Spinal cord (tissue), 9 donors: ENCODE measurements at regions not wholly inside any gene's neighbourhood (a gene's known extent, or its start where the extent isn't known, plus 50 kb on each side); places are given as distances from the start of the nearest gene placed in this dataset.

Experiments
- DNase-seq, 6 donors: peaks; one replicate each; pipeline versions ENCODE4 v3.0.0 to v3.0.0-alpha.2; 2013 to 2015; ENCODE audit warnings: low spot score in 6 of 6, low read depth in 4 of 6
- H3K27ac ChIP-seq: one replicate; pipeline ENCODE4 v1.5.1; 2013; ENCODE audit warnings: low read depth, low read length, control low read depth
- H3K27me3 ChIP-seq: one replicate; pipeline ENCODE4 v1.6.1; 2013; ENCODE audit warnings: low read length; ENCODE audit not compliant: control insufficient read depth, insufficient read depth
- H3K36me3 ChIP-seq: one replicate; pipeline ENCODE4 v1.6.1; 2013; ENCODE audit warnings: low read length; ENCODE audit not compliant: control insufficient read depth, insufficient read depth
- H3K4me1 ChIP-seq: one replicate; pipeline ENCODE4 v1.6.1; 2013; ENCODE audit warnings: low read length; ENCODE audit not compliant: control insufficient read depth, insufficient read depth
- H3K4me3 ChIP-seq: one replicate; pipeline ENCODE4 v1.5.1; 2013; ENCODE audit warnings: low read depth, low read length, control low read depth
- H3K9me3 ChIP-seq: one replicate; pipeline ENCODE4 v1.6.1; 2013; ENCODE audit warnings: low read length; ENCODE audit not compliant: control insufficient read depth, insufficient read depth
- WGBS: methylation state at CpG from one replicate; pipeline ENCODE4 v1.1.5; 2013; ENCODE audit warnings: missing lambda C conversion rate; ENCODE audit not compliant: insufficient coverage; 5-methylcytosine and 5-hydroxymethylcytosine counted together
- donor health status: healthy.

DNA sequence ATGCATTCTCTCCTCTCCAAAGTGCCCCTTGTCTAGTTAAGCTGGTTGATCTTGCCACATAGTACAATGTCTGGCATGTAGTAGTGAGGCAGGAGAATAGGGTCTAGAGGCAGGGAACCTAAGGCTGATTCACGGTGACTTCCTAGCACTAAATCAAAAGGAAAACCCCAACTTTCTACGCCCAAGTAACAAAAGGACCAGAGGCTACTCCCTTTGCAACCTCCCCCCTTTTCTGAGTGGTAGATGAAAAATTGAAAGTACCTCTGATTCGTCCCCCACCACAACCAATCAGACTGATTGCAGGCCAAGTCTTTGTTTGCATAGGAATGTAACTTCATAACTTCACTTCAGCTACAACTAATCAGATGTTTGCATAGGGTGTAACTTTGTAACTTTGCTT is 278.8 kb downstream of the PSAT1 start:
- Histone ChIP-seq H3K27ac (no peak overlapping the region), H3K4me3 (no peak overlapping the region), H3K27me3 (no peaks in the 10 kb centered on the region), H3K36me3 (no peaks in the 10 kb centered on the region), H3K9me3 (no peaks in the 10 kb centered on the region), H3K4me1 (no peaks in the 10 kb centered on the region)
- no CpG with 5 or more reads among the region's 3 CpGs for WGBS
- no peak for DNase-seq

DNA sequence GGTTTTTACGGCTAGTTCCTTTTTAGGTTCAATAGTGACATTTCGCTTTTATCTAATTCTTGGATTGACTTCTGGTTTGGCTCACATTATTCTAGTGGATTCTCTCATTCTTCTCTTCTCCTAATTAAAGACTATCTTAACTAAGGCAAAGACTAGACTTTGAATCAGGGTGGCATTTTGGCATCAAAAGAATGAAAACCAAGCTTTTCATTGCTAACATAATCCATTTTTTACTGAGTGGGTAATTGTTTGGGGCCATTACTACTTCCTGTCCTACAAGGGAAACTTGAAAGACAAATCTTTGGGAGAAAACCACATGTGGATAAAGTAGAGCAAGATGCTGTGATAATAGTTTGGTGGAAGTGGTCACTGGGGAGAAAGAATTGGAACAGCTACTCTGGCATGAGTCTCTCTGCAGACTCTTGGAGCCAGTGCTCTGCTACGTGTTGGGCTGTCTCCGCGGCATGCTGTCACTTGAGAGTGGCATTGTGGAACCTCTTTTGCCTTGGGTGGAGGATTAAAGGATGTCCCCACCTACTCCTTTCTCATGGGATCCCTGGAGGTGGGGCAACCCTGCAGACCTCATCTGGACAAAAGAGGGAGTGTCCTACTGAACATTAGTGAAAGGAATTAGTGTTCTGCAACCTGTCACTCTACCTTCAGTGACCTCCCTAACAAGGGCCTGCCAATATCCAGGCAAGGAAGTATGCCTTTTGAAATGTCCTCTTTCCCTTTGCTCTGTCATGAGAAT is 280.4 kb downstream of the PSAT1 start:
- Histone ChIP-seq H3K27ac (no peak overlapping the region), H3K9me3 (no peaks in the 10 kb centered on the region), H3K27me3 (no peaks in the 10 kb centered on the region), H3K4me3 (no peak overlapping the region), H3K36me3 (no peaks in the 10 kb centered on the region), H3K4me1 (no peaks in the 10 kb centered on the region)
- 65% methylated on average over 3 of the region's 5 CpGs for WGBS
- peak in 5 of 6 donors; percentile 12 to 52 (median 20) for DNase-seq

DNA sequence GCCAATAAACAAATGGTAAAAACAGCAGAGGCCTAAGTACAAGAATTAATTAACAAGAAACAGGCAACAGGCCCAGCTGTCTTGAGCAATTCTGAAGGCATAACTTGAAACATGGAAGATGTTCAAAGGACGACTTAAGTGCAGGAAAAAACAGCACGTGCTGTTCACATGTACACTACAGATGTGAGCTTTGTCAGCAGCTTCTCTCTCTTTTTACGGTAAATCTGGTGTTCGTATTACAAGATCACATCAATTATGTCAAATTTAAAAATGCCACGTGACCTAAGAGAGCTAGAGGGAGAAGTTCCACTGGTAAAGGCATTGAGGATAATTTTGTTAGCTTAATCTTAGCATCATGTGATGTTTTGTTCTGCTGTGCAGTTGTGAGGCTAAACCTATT is 281.1 kb downstream of the PSAT1 start:
- Histone ChIP-seq H3K4me1 (no peaks in the 10 kb centered on the region), H3K27ac (no peak overlapping the region), H3K36me3 (no peaks in the 10 kb centered on the region), H3K27me3 (no peaks in the 10 kb centered on the region), H3K9me3 (no peaks in the 10 kb centered on the region), H3K4me3 (no peak overlapping the region)
- 90% methylated on average over 2 of the region's 5 CpGs for WGBS
- DNase-seq, result peak in 1 of 6 donors; percentile 45

DNA sequence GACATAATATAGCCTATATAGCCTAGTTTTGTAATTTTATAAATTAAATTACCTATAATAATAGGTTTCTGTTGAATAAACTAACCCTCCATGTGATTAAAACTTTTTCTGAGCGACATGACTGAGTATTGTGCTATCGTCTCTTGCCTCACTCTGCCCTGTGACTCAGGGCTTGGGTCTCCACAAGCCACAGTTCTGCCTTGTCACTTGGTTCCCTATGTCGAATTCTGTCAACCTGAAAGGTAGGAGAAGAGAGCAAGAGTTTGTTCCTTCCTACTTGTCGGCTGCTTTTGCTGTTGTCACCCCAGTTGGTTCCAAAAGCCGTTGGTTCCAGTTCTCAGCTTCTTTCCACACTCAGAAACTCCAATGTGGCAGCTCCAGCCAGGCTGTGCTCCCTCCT is 285.9 kb downstream of the PSAT1 start:
- no peak for DNase-seq
- 92% methylated on average over 4 of the region's 5 CpGs for WGBS

GRCh38 chr9:78584589-78584988 is 287.7 kb downstream of the PSAT1 start:
- Histone ChIP-seq H3K36me3 (no peaks in the 10 kb centered on the region), H3K9me3 (no peaks in the 10 kb centered on the region), H3K4me3 (no peak overlapping the region), H3K4me1 (no peaks in the 10 kb centered on the region), H3K27ac (no peak overlapping the region), H3K27me3 (no peaks in the 10 kb centered on the region)
- no peak for DNase-seq
- WGBS, result no CpG with 5 or more reads among the region's 1 CpG

More for the DNA sequence above, 285.9 kb downstream of the PSAT1 start:
- Histone ChIP-seq H3K27ac (no peak overlapping the region), H3K36me3 (no peaks in the 10 kb centered on the region), H3K4me3 (no peak overlapping the region), H3K27me3 (no peaks in the 10 kb centered on the region), H3K4me1 (no peaks in the 10 kb centered on the region), H3K9me3 (no peaks in the 10 kb centered on the region)

GRCh38 chr9:78585909-78586308 is 289.0 kb downstream of the PSAT1 start:
- Histone ChIP-seq H3K4me1 (no peaks in the 10 kb centered on the region), H3K36me3 (no peaks in the 10 kb centered on the region)
- no CpG with 5 or more reads among the region's 1 CpG for WGBS

DNA sequence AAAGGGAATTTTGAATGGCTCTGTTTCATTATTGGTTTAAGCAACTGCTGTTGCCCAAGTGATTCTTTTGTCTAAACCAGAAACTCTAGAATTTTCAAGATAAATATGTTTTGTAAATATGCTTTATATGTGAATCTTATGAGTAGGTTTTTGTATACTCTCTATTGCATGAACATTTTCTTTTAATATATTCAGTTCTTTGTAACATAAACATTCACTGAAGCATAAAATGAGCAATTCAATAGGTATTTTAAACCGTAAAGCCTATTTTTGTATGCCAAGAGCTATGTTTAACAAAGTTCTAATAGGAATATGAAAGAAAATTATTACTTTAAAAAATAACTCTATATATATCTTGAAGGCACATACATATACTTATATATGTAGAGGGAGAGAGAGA is 293.1 kb downstream of the PSAT1 start:
- WGBS, result no CpG with 5 or more reads among the region's 1 CpG
- Histone ChIP-seq H3K9me3 (no peaks in the 10 kb centered on the region), H3K27ac (no peak overlapping the region), H3K36me3 (no peaks in the 10 kb centered on the region), H3K4me3 (no peak overlapping the region), H3K27me3 (no peaks in the 10 kb centered on the region), H3K4me1 (no peaks in the 10 kb centered on the region)
- DNase-seq, result no peak

More at GRCh38 chr9:78585909-78586308, 289.0 kb downstream of the PSAT1 start:
- Histone ChIP-seq H3K9me3 (no peaks in the 10 kb centered on the region), H3K4me3 (no peak overlapping the region), H3K27me3 (no peaks in the 10 kb centered on the region), H3K27ac (no peak overlapping the region)
- DNase-seq, result no peak

DNA sequence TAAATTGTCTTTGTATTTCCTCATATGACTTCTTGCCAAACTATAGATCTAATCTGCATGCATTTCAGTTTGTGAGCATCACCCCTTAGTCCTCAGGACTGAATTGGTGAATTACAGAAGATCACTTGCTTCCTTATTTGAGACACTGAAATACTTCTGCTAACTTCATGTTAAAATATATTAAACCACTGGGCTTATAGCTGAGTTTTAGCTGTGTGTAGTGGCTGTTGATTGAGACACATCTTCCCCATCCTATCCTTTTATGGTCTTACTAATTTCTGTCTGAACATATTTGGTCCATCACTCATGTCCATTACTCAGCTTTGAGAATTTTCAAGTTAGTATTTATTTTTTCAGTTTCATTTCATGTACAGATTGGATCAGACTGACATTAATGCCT is 295.9 kb downstream of the PSAT1 start:
- Histone ChIP-seq H3K36me3 (no peaks in the 10 kb centered on the region), H3K27me3 (no peaks in the 10 kb centered on the region), H3K27ac (no peak overlapping the region), H3K9me3 (no peaks in the 10 kb centered on the region), H3K4me1 (no peaks in the 10 kb centered on the region), H3K4me3 (no peak overlapping the region)
- no peak for DNase-seq

DNA sequence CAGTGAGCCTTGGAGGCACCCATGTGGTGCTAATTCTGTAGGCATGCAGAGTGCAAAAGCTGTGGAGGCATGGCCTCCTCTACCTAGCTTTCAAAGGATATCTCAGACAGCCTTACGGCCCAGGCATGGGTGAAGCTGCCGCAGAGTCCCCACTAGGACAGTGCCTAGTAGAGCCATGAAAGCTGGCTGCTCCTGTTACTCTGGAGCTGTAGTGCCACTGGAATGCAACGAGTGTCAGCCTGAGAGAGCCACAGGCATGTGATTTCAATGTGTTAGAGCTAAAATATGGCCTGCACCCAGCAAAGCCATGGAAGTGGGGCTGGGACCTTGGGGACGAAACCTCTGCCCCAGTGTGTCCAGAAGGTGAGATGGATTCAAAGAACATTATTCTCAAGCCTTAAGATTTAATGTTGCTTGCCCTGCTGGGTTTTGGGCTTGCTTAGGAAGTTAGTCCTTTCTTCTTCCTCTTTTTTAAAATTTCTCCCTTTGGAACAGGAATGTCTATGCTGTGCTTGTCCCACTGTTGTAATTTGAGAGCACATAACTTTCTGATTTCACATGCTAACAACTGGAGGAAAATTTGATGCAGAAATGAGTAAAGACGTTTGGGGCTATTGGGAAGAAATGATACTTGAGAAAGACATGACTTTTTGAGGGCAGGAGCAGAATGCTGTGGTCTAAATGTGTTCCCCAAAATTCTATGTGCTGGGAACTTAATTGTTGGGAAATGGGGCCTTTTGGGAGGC is 298.4 kb downstream of the PSAT1 start:
- no peaks in the 10 kb centered on the region for H3K36me3 ChIP-seq
- DNase-seq, result no peak
- WGBS, result 86% methylated on average over 5 of the region's 5 CpGs
- no peak overlapping the region for H3K4me3 ChIP-seq
- no peaks in the 10 kb centered on the region for H3K9me3 ChIP-seq
- no peak overlapping the region for H3K27ac ChIP-seq
- no peaks in the 10 kb centered on the region for H3K4me1 ChIP-seq
- no peaks in the 10 kb centered on the region for H3K27me3 ChIP-seq

- no peaks in the 10 kb centered on the region for H3K4me1 ChIP-seq
- no peaks in the 10 kb centered on the region for H3K27me3 ChIP-seq
- WGBS, result 90% methylated on average over 3 of the region's 3 CpGs
- H3K4me3 ChIP-seq, result no peak overlapping the region
- no peak overlapping the region for H3K27ac ChIP-seq
- DNase-seq, result no peak
- H3K9me3 ChIP-seq, result no peaks in the 10 kb centered on the region
- H3K36me3 ChIP-seq, result no peaks in the 10 kb centered on the region
These were observed 299.4 kb downstream of the PSAT1 start for GRCh38 chr9:78596346-78596745.
